SK-N-SH (cell line): ENCODE measurements at regions not wholly inside any gene's neighbourhood (a gene's known extent, or its start where the extent isn't known, plus 50 kb on each side); places are given as distances from the start of the nearest gene placed in this dataset.

Experiments
- CTCF ChIA-PET: fragments of 300-600, 350-600 bp; formaldehyde crosslinking; extraction: SDS; loops from one replicate; lab custom pipeline; 2021; lab: Yijun Ruan, JAX
- POLR2A ChIA-PET: fragments of 350-600 bp; sonication (Branson Sonifier 250); formaldehyde crosslinking; extraction: SDS; loops from one replicate; lab custom pipeline; 2020; ENCODE audit warnings: antibody characterized with exemption, inconsistent platforms; lab: Yijun Ruan, JAX
- DNase-seq: peaks from one replicate; pipeline ENCODE4 v3.0.0; 2012
- H2AFZ ChIP-seq: fragments of 200-600 bp; sonication (generic); 2 replicates; pipeline ENCODE4 v1.8.1; 2016; ENCODE audit warnings: antibody characterized with exemption, mild to moderate bottlenecking, low read depth
- H3F3A ChIP-seq: fragments of 200-600 bp; sonication (generic); replicated peaks from 2 replicates; pipeline ENCODE3; 2016; ENCODE audit warnings: antibody characterized with exemption, mild to moderate bottlenecking; ENCODE audit not compliant: insufficient read depth
- H3K27ac ChIP-seq, 2 experiments: fragments of 200-500 bp in 1 of 2; fragments of 200-600 bp in 1 of 2; sonication (Bioruptor generic) in 1 of 2; sonication (generic), shearing (Covaris generic) in 1 of 2; 2 replicates each; pipeline versions ENCODE4 v1.5.1 to v1.6.1; 2014 to 2016; ENCODE audit warnings: low read depth in 2 of 2, inconsistent platforms in 1 of 2, low read length in 1 of 2, mild to moderate bottlenecking in 1 of 2, mixed read lengths in 1 of 2
- H3K27me3 ChIP-seq: fragments of 200-600 bp; sonication (generic), shearing (Covaris generic); 2 replicates; pipeline ENCODE4 v1.6.1; 2016; ENCODE audit warnings: mixed run types; ENCODE audit not compliant: insufficient read depth
- H3K36me3 ChIP-seq, 2 experiments: fragments of 200-500 bp in 1 of 2; fragments of 200-600 bp in 1 of 2; sonication (Bioruptor generic) in 1 of 2; sonication (generic) in 1 of 2; replicated peaks in 1 of 2; 2 replicates each; pipeline versions ENCODE3 to v1.5.1; 2014 to 2016; ENCODE audit warnings: low read length in 1 of 2, mild to moderate bottlenecking in 1 of 2; ENCODE audit not compliant: insufficient read depth in 2 of 2, control insufficient read depth in 1 of 2
- H3K4me1 ChIP-seq, 2 experiments: fragments of 200-500 bp in 1 of 2; fragments of 200-600 bp in 1 of 2; sonication (Bioruptor generic) in 1 of 2; sonication (generic), shearing (Covaris generic) in 1 of 2; 2 replicates each; pipeline versions ENCODE4 v1.5.1 to v1.6.1; 2014 to 2016; ENCODE audit warnings: low read depth in 1 of 2, low read length in 1 of 2, mixed run types in 1 of 2; ENCODE audit not compliant: insufficient read depth in 2 of 2, control insufficient read depth in 1 of 2
- H3K4me2 ChIP-seq: fragments of 200-600 bp; sonication (generic), shearing (Covaris generic); 2 replicates; pipeline ENCODE4 v1.6.1; 2017; ENCODE audit warnings: mixed run types
- H3K4me3 ChIP-seq, 2 experiments: fragments of 200-500 bp in 1 of 2; fragments of 200-600 bp in 1 of 2; sonication (Bioruptor generic) in 1 of 2; sonication (generic), shearing (Covaris generic) in 1 of 2; 2 replicates each; pipeline versions ENCODE4 v1.5.1 to v1.8.1; 2014 to 2016; ENCODE audit warnings: low read depth in 2 of 2, inconsistent platforms in 1 of 2, low read length in 1 of 2, mild to moderate bottlenecking in 1 of 2, mixed read lengths in 1 of 2, moderate library complexity in 1 of 2
- H3K79me2 ChIP-seq: fragments of 200-600 bp; sonication (generic); 2 replicates; pipeline ENCODE4 v1.8.1; 2017; ENCODE audit warnings: mild to moderate bottlenecking; ENCODE audit not compliant: insufficient read depth
- H3K9ac ChIP-seq: fragments of 200-600 bp; sonication (generic); 2 replicates; pipeline ENCODE4 v1.6.1; 2017; ENCODE audit warnings: mixed run types
- H3K9me2 ChIP-seq: fragments of 200-600 bp; sonication (generic); 2 replicates; pipeline ENCODE4 v1.6.1; 2017; ENCODE audit warnings: mixed run types
- H3K9me3 ChIP-seq: fragments of 200-600 bp; sonication (generic); 2 replicates; pipeline ENCODE4 v1.6.1; 2017; ENCODE audit warnings: mixed run types, mild to moderate bottlenecking, moderate library complexity
- H4K20me1 ChIP-seq: fragments of 200-600 bp; sonication (generic); 2 replicates; pipeline ENCODE4 v1.6.1; 2017; ENCODE audit warnings: mild to moderate bottlenecking, mixed run types; ENCODE audit not compliant: insufficient read depth
- CHD2 ChIP-seq: fragments of 150-350 bp; IDR thresholded peaks from 2 replicates; pipeline ENCODE4 v1.6.1; 2018; ENCODE audit warnings: low read length; ENCODE audit not compliant: partially characterized antibody
- EP300 ChIP-seq, 2 experiments: IDR thresholded peaks; 2 replicates each; pipeline versions ENCODE4 v1.4.0 to v1.6.1; 2012; ENCODE audit warnings: borderline replicate concordance in 1 of 2, low read depth in 1 of 2, low read length in 1 of 2
- FOXJ3 ChIP-seq: sonication (generic); formaldehyde crosslinking; IDR thresholded peaks from 2 replicates; pipeline ENCODE4 v1.5.1; 2020; ENCODE audit warnings: mild to moderate bottlenecking, missing genetic modification reagents
- GABPA ChIP-seq: IDR thresholded peaks from 2 replicates; pipeline ENCODE4 v1.4.0; 2012; ENCODE audit warnings: low read depth, mild to moderate bottlenecking
- JUND ChIP-seq: IDR thresholded peaks from 2 replicates; pipeline ENCODE4 v1.4.0; 2012
- MAX ChIP-seq: IDR thresholded peaks from 2 replicates; pipeline ENCODE4 v1.4.0; 2012; ENCODE audit warnings: low read depth
- NRF1 ChIP-seq: IDR thresholded peaks from 2 replicates; pipeline ENCODE4 v1.6.1; 2012; ENCODE audit warnings: low read depth, mild to moderate bottlenecking, low read length
- POLR2AphosphoS5 ChIP-seq: IDR thresholded peaks from 2 replicates; pipeline ENCODE4 v1.6.1; 2012; ENCODE audit warnings: low read depth, low read length
- RAD21 ChIP-seq: IDR thresholded peaks from 2 replicates; pipeline ENCODE4 v1.6.1; 2012; ENCODE audit warnings: mild to moderate bottlenecking, low read length
- RCOR1 ChIP-seq: fragments of 150-350 bp; IDR thresholded peaks from 2 replicates; pipeline ENCODE4 v1.6.1; 2017; ENCODE audit warnings: antibody characterized with exemption, low read length
- RXRA ChIP-seq: IDR thresholded peaks from 2 replicates; pipeline ENCODE4 v1.4.0; 2012; ENCODE audit warnings: low read depth, mild to moderate bottlenecking, borderline replicate concordance
- SIN3A ChIP-seq: IDR thresholded peaks from 2 replicates; pipeline ENCODE4 v1.6.1; 2012; ENCODE audit warnings: low read depth, mild to moderate bottlenecking, low read length, moderate library complexity, borderline replicate concordance
- SMC3 ChIP-seq: IDR thresholded peaks from 2 replicates; pipeline ENCODE4 v1.6.1; 2012; ENCODE audit warnings: low read depth, low read length, improper control_type of control experiment
- TAF1 ChIP-seq: IDR thresholded peaks from 2 replicates; pipeline ENCODE4 v1.6.1; 2012; ENCODE audit warnings: low read depth, mild to moderate bottlenecking, low read length, moderate library complexity, borderline replicate concordance
- TCF12 ChIP-seq: IDR thresholded peaks from 2 replicates; pipeline ENCODE4 v1.4.0; 2012
- TEAD4 ChIP-seq: IDR thresholded peaks from 2 replicates; pipeline ENCODE4 v1.4.0; 2012; ENCODE audit warnings: mild to moderate bottlenecking, borderline replicate concordance; ENCODE audit not compliant: insufficient read depth
- WGBS: methylation state at CpG from one replicate; pipeline ENCODE4 v1.1.6; 2017; ENCODE audit warnings: low lambda C conversion rate; 5-methylcytosine and 5-hydroxymethylcytosine counted together
- TF ChIP-seq, protein P1 (sequence below): IDR thresholded peaks from 2 replicates; pipeline ENCODE4; 2012
- TF ChIP-seq, protein P2 (sequence below): fragments of 200-600 bp; sonication (generic); IDR thresholded peaks from 2 replicates; pipeline ENCODE4 v1.6.1; 2017; ENCODE audit warnings: antibody characterized with exemption, mild to moderate bottlenecking, moderate library complexity
- TF ChIP-seq, protein P3 (sequence below): fragments of 150-350 bp; IDR thresholded peaks from 2 replicates; pipeline ENCODE4 v1.6.1; 2016; ENCODE audit warnings: mild to moderate bottlenecking, low read depth, low read length

DNA sequence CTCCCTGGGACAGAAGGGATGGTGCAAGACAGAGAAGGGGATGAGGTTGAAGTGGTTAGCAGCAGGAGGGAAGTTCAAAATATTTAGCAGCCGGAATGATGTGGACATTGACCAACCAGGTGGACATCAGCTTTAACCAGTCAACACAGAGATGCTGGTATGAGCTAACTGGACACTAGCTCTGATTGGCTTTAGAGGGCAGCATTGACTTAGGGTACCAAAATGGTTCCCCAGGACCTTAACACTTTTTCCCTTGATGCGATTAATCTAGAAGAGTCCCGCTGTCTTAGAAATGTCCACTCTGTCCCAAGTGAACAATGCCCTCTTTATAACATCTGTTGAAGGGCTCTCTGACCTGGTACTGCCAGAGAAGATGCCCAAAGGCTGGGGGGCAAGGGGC, 134.0 kb upstream of the GSC start:
- no peaks in the 10 kb centered on the region for H4K20me1 ChIP-seq
- H3K9me3 ChIP-seq, result no peaks in the 10 kb centered on the region
- CTCF ChIA-PET, result interaction anchor here (1.0 to 1.2 kb wide), 2 partner anchors 214 to 529 kb away, joined by 4 to 5 read pairs; no protein-coding TSS in a partner anchor
- H3K27me3 ChIP-seq, result no peaks in the 10 kb centered on the region
- no peaks in the 10 kb centered on the region for H3K79me2 ChIP-seq
- H3K36me3 ChIP-seq, result no peaks in the 10 kb centered on the region
- DNase-seq, result no peak
- no peak overlapping the region for H3K4me2 ChIP-seq
- no peak overlapping the region for H3K9ac ChIP-seq
- H3F3A ChIP-seq, result no peaks in the 10 kb centered on the region
- H3K4me3 ChIP-seq, result no peak overlapping the region
- POLR2A ChIA-PET, result interaction anchor here (0.6 kb wide), 1 partner anchor 623 kb away, joined by 3 read pairs; no protein-coding TSS in a partner anchor
- no peak overlapping the region for H2AFZ ChIP-seq
- H3K4me1 ChIP-seq, result peaks cover 0 to 9% of the 10 kb centered on the region in 2 experiments; a peak in 2 of 4 replicates
- TF ChIP-seq RCOR1 (no peak), RAD21 (peak; percentile 45)
- no peak overlapping the region for H3K27ac ChIP-seq
- no peaks in the 10 kb centered on the region for H3K9me2 ChIP-seq
- WGBS, result 91% methylated on average over 3 of the region's 3 CpGs

- DNase-seq, result no peak
- no peaks in the 10 kb centered on the region for H3K9me3 ChIP-seq
- no peaks in the 10 kb centered on the region for H3K36me3 ChIP-seq
- no peak overlapping the region for H3K27ac ChIP-seq
- no peak overlapping the region for H2AFZ ChIP-seq
- H3K27me3 ChIP-seq, result no peaks in the 10 kb centered on the region
- POLR2A ChIA-PET, result no interaction called here
- H3K9ac ChIP-seq, result no peak overlapping the region
- CTCF ChIA-PET, result interaction anchor here (1.0 to 1.2 kb wide), 2 partner anchors 214 to 529 kb away, joined by 4 to 5 read pairs; no protein-coding TSS in a partner anchor
- no peaks in the 10 kb centered on the region for H4K20me1 ChIP-seq
- no peaks in the 10 kb centered on the region for H3K9me2 ChIP-seq
- no peak overlapping the region for H3K4me2 ChIP-seq
- TF ChIP-seq TCF12, result no peak
- TF ChIP-seq EP300 (IDR thresholded peaks at IDR 0.05; ENCODE audit: borderline replicate concordance in 1 of 2, low read depth in 1 of 2, low read length in 1 of 2), result no peak
- TF ChIP-seq FOXJ3 (CRISPR knock-in tag), result no peak
- no peak for TF ChIP-seq RCOR1
- no peak for TF ChIP-seq NRF1
- no peak for TF ChIP-seq GABPA
- no peak for TF ChIP-seq JUND
- H3F3A ChIP-seq, result no peaks in the 10 kb centered on the region
- H3K79me2 ChIP-seq, result no peaks in the 10 kb centered on the region
- H3K4me3 ChIP-seq, result no peak overlapping the region
- WGBS, result 61% methylated on average over 4 of the region's 4 CpGs
- H3K4me1 ChIP-seq, result peaks cover 0 to 9% of the 10 kb centered on the region in 2 experiments; a peak in 2 of 4 replicates
Measured at GRCh38 chr14:94903338-94903737, 133.4 kb upstream of the GSC start.

- 0% methylated on average over 2 of the region's 4 CpGs for WGBS
- no peaks in the 10 kb centered on the region for H3F3A ChIP-seq
- POLR2A ChIA-PET, result no interaction called here
- TF ChIP-seq, protein P1, sequence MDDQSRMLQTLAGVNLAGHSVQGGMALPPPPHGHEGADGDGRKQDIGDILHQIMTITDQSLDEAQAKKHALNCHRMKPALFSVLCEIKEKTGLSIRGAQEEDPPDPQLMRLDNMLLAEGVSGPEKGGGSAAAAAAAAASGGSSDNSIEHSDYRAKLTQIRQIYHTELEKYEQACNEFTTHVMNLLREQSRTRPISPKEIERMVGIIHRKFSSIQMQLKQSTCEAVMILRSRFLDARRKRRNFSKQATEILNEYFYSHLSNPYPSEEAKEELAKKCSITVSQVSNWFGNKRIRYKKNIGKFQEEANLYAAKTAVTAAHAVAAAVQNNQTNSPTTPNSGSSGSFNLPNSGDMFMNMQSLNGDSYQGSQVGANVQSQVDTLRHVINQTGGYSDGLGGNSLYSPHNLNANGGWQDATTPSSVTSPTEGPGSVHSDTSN, result no peak
- no peak for TF ChIP-seq SIN3A
- no peak for TF ChIP-seq FOXJ3 (CRISPR knock-in tag)
- no peak for TF ChIP-seq MAX
- no peak for TF ChIP-seq TCF12
- TF ChIP-seq EP300 (IDR thresholded peaks at IDR 0.05; ENCODE audit: borderline replicate concordance in 1 of 2, low read depth in 1 of 2, low read length in 1 of 2), result no peak
- TF ChIP-seq NRF1, result no peak
- no peak for TF ChIP-seq POLR2AphosphoS5
- TF ChIP-seq TAF1, result no peak
- TF ChIP-seq TEAD4, result no peak
- TF ChIP-seq RXRA, result no peak
- TF ChIP-seq, protein P2, sequence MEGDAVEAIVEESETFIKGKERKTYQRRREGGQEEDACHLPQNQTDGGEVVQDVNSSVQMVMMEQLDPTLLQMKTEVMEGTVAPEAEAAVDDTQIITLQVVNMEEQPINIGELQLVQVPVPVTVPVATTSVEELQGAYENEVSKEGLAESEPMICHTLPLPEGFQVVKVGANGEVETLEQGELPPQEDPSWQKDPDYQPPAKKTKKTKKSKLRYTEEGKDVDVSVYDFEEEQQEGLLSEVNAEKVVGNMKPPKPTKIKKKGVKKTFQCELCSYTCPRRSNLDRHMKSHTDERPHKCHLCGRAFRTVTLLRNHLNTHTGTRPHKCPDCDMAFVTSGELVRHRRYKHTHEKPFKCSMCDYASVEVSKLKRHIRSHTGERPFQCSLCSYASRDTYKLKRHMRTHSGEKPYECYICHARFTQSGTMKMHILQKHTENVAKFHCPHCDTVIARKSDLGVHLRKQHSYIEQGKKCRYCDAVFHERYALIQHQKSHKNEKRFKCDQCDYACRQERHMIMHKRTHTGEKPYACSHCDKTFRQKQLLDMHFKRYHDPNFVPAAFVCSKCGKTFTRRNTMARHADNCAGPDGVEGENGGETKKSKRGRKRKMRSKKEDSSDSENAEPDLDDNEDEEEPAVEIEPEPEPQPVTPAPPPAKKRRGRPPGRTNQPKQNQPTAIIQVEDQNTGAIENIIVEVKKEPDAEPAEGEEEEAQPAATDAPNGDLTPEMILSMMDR, result no peak
- no peak for TF ChIP-seq CHD2
- TF ChIP-seq SMC3, result no peak
- TF ChIP-seq, protein P3, sequence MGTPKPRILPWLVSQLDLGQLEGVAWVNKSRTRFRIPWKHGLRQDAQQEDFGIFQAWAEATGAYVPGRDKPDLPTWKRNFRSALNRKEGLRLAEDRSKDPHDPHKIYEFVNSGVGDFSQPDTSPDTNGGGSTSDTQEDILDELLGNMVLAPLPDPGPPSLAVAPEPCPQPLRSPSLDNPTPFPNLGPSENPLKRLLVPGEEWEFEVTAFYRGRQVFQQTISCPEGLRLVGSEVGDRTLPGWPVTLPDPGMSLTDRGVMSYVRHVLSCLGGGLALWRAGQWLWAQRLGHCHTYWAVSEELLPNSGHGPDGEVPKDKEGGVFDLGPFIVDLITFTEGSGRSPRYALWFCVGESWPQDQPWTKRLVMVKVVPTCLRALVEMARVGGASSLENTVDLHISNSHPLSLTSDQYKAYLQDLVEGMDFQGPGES, result no peak
Measured at GRCh38 chr14:94897561-94897960, 127.6 kb upstream of the GSC start.

More at GRCh38 chr14:94897561-94897960, 127.6 kb upstream of the GSC start:
- no peaks in the 10 kb centered on the region for H4K20me1 ChIP-seq
- H3K36me3 ChIP-seq, result no peaks in the 10 kb centered on the region
- DNase-seq, result no peak
- H3K4me3 ChIP-seq, result no peak overlapping the region
- H3K27me3 ChIP-seq, result no peaks in the 10 kb centered on the region
- H3K4me2 ChIP-seq, result no peak overlapping the region
- CTCF ChIA-PET, result interaction anchor here (0.6 kb wide), 1 partner anchor 124 kb away, joined by 3 read pairs; no protein-coding TSS in a partner anchor
- H3K27ac ChIP-seq, result no peak overlapping the region
- no peaks in the 10 kb centered on the region for H3K9me3 ChIP-seq
- H3K9me2 ChIP-seq, result no peaks in the 10 kb centered on the region
- no peak overlapping the region for H3K9ac ChIP-seq
- no peaks in the 10 kb centered on the region for H3K4me1 ChIP-seq
- H2AFZ ChIP-seq, result no peak overlapping the region
- H3K79me2 ChIP-seq, result no peaks in the 10 kb centered on the region
